H1 (cell line): ENCODE measurements at regions not wholly inside any gene's neighbourhood (a gene's known extent, or its start where the extent isn't known, plus 50 kb on each side); places are given as distances from the start of the nearest gene placed in this dataset.

Experiments
- CTCF ChIA-PET: fragments of 300-600 bp; sonication (Branson Sonifier 250); formaldehyde crosslinking; loops from one replicate; lab custom pipeline; 2021; ENCODE audit not compliant: partially characterized antibody; lab: Charles Lee
- POLR2A ChIA-PET: fragments of 300-600 bp; sonication (Branson Sonifier 250); formaldehyde crosslinking; loops from one replicate; lab custom pipeline; 2021; ENCODE audit warnings: inconsistent platforms; ENCODE audit not compliant: partially characterized antibody; lab: Charles Lee
- DNase-seq, 2 experiments: peaks; one replicate each; pipeline versions ENCODE4 v3.0.0 to v3.0.0-alpha.2; 2010 to 2022; ENCODE audit warnings: low spot score in 2 of 2, low read depth in 1 of 2, mixed read lengths in 1 of 2
- FAIRE-seq: peaks from 2 replicates; lab custom pipeline; 2011; peaks lifted over from hg19 to GRCh38; lab: Jason Lieb, UNC
- H2AFZ ChIP-seq: 2 replicates; pipeline ENCODE4 v1.8.1; 2012; ENCODE audit warnings: low read length, inconsistent platforms
- H2AK5ac ChIP-seq: 2 replicates; pipeline ENCODE4 v1.6.1; 2013; ENCODE audit warnings: low read depth, low read length
- H2BK120ac ChIP-seq: replicated peaks from 2 replicates; pipeline ENCODE3; 2013; ENCODE audit warnings: low read depth, low read length, inconsistent platforms
- H2BK12ac ChIP-seq: 2 replicates; pipeline ENCODE4 v1.6.1; 2013; ENCODE audit warnings: low read depth, low read length
- H2BK15ac ChIP-seq: 2 replicates; pipeline ENCODE4 v1.6.1; 2013; ENCODE audit warnings: low read length
- H2BK20ac ChIP-seq: 2 replicates; pipeline ENCODE4 v1.6.1; 2013; ENCODE audit warnings: low read length
- H2BK5ac ChIP-seq: 2 replicates; pipeline ENCODE4 v1.6.1; 2013; ENCODE audit warnings: low read depth, low read length
- H3K14ac ChIP-seq: 2 replicates; pipeline ENCODE4 v1.6.1; 2013; ENCODE audit warnings: inconsistent platforms; ENCODE audit not compliant: insufficient read length
- H3K18ac ChIP-seq: 2 replicates; pipeline ENCODE4 v1.6.1; 2013; ENCODE audit warnings: low read length; ENCODE audit errors: extremely low read depth
- H3K23ac ChIP-seq: 2 replicates; pipeline ENCODE4 v1.6.1; 2013; ENCODE audit warnings: inconsistent platforms; ENCODE audit not compliant: insufficient read length
- H3K23me2 ChIP-seq: 2 replicates; pipeline ENCODE4 v1.6.1; 2013; ENCODE audit warnings: low read depth, low read length
- H3K27ac ChIP-seq: 2 replicates; pipeline ENCODE4 v1.6.1; 2011; ENCODE audit warnings: low read depth, low read length, inconsistent platforms
- H3K27me3 ChIP-seq, 4 experiments: replicated peaks in 1 of 4; 1 replicate in 1 of 4; 2 replicates in 3 of 4; pipeline versions ENCODE4 v1.6.1 to v1.8.1; 2011 to 2013; ENCODE audit warnings: low read length in 3 of 4, mild to moderate bottlenecking in 3 of 4, inconsistent platforms in 2 of 4, mixed read lengths in 2 of 4, moderate library complexity in 1 of 4; ENCODE audit not compliant: control insufficient read depth in 3 of 4, insufficient read depth in 3 of 4; ENCODE audit errors: extremely low read depth in 1 of 4
- H3K36me3 ChIP-seq, 4 experiments: 2 replicates each; pipeline versions ENCODE4 v1.6.1 to v1.8.1; 2011 to 2013; ENCODE audit warnings: mild to moderate bottlenecking in 4 of 4, low read length in 3 of 4, moderate library complexity in 2 of 4, control low read depth in 1 of 4, inconsistent platforms in 1 of 4; ENCODE audit not compliant: insufficient read depth in 4 of 4, control insufficient read depth in 2 of 4
- H3K4ac ChIP-seq: replicated peaks from 2 replicates; pipeline ENCODE3; 2013; ENCODE audit warnings: low read length, low read depth, mixed read lengths, inconsistent platforms; ENCODE audit not compliant: insufficient read length
- H3K4me1 ChIP-seq, 4 experiments: replicated peaks in 1 of 4; 1 replicate in 1 of 4; 2 replicates in 3 of 4; pipeline versions ENCODE4 v1.6.1 to v1.8.1; 2011 to 2013; ENCODE audit warnings: low read length in 3 of 4, inconsistent platforms in 2 of 4, mixed read lengths in 1 of 4; ENCODE audit not compliant: insufficient read depth in 4 of 4, control insufficient read depth in 3 of 4
- H3K4me2 ChIP-seq, 2 experiments: 2 replicates each; pipeline versions ENCODE4 v1.6.1 to v1.8.1; 2011 to 2013; ENCODE audit warnings: low read depth in 2 of 2, low read length in 2 of 2, control low read depth in 1 of 2, inconsistent platforms in 1 of 2, mild to moderate bottlenecking in 1 of 2; ENCODE audit not compliant: insufficient read depth in 1 of 2
- H3K4me3 ChIP-seq, 4 experiments: fragments of 200-600, 300-600 bp in 1 of 4; sonication (generic), shearing (Covaris generic), sonication (Bioruptor Twin) in 1 of 4; 2 replicates each; pipeline versions ENCODE4 v1.5.1 to v1.8.1; 2011 to 2016; ENCODE audit warnings: low read length in 4 of 4, low read depth in 3 of 4, control low read depth in 2 of 4, inconsistent platforms in 2 of 4, mild to moderate bottlenecking in 2 of 4, mixed read lengths in 1 of 4, moderate library complexity in 1 of 4; ENCODE audit not compliant: insufficient read depth in 2 of 4; ENCODE audit errors: extremely low read depth in 1 of 4
- H3K56ac ChIP-seq: replicated peaks from 2 replicates; pipeline ENCODE3; 2013; ENCODE audit warnings: low read depth, mild to moderate bottlenecking, mixed read lengths, low read length, inconsistent platforms; ENCODE audit not compliant: insufficient read length
- H3K79me1 ChIP-seq: 2 replicates; pipeline ENCODE4 v1.6.1; 2013; ENCODE audit warnings: low read depth, low read length, control low read depth
- H3K79me2 ChIP-seq, 2 experiments: 2 replicates each; pipeline versions ENCODE4 v1.6.1 to v1.8.1; 2012 to 2013; ENCODE audit warnings: low read length in 2 of 2, mild to moderate bottlenecking in 2 of 2, inconsistent platforms in 1 of 2; ENCODE audit not compliant: insufficient read depth in 2 of 2, control insufficient read depth in 1 of 2
- H3K9ac ChIP-seq, 4 experiments: replicated peaks in 1 of 4; 1 replicate in 1 of 4; 2 replicates in 3 of 4; pipeline versions ENCODE4 v1.6.1 to v1.8.1; 2011 to 2013; ENCODE audit warnings: low read depth in 3 of 4, low read length in 3 of 4, control low read depth in 2 of 4, mild to moderate bottlenecking in 2 of 4, moderate library complexity in 2 of 4, inconsistent platforms in 1 of 4; ENCODE audit errors: extremely low read depth in 1 of 4
- H3K9me3 ChIP-seq, 2 experiments: 2 replicates each; pipeline versions ENCODE4 v1.6.1 to v1.8.1; 2012 to 2013; ENCODE audit warnings: mild to moderate bottlenecking in 2 of 2, moderate library complexity in 2 of 2, control low read depth in 1 of 2, inconsistent platforms in 1 of 2, low read depth in 1 of 2, low read length in 1 of 2, mixed read lengths in 1 of 2; ENCODE audit not compliant: insufficient read depth in 2 of 2
- H4K20me1 ChIP-seq, 2 experiments: replicated peaks in 1 of 2; 2 replicates each; pipeline versions ENCODE3 to v1.8.1; 2011 to 2013; ENCODE audit warnings: inconsistent platforms in 2 of 2, low read length in 2 of 2, mild to moderate bottlenecking in 1 of 2; ENCODE audit not compliant: insufficient read depth in 2 of 2, control insufficient read depth in 1 of 2
- H4K5ac ChIP-seq: 2 replicates; pipeline ENCODE4 v1.6.1; 2013; ENCODE audit warnings: low read length, low read depth, mixed read lengths, inconsistent platforms; ENCODE audit not compliant: insufficient read length
- H4K8ac ChIP-seq: 2 replicates; pipeline ENCODE4 v1.8.0; 2013; ENCODE audit warnings: mild to moderate bottlenecking, moderate library complexity, low read length, inconsistent platforms; ENCODE audit not compliant: insufficient read depth; ENCODE audit errors: extremely low read depth
- H4K91ac ChIP-seq: replicated peaks from 2 replicates; pipeline ENCODE3; 2013; ENCODE audit warnings: low read length, mixed read lengths, inconsistent platforms; ENCODE audit not compliant: insufficient read length
- ASH2L ChIP-seq: fragments of 200-600, 300-600 bp; sonication (generic); IDR thresholded peaks from one replicate; pipeline ENCODE4 v1.7.1; 2017; ENCODE audit warnings: low read length
- EZH2 ChIP-seq: fragments of 200-600 bp; sonication (generic); IDR thresholded peaks from 2 replicates; pipeline ENCODE4 v1.7.1; 2012; ENCODE audit warnings: low read depth, mild to moderate bottlenecking, moderate library complexity, low read length, inconsistent platforms; ENCODE audit not compliant: severe bottlenecking
- GTF2F1 ChIP-seq: IDR thresholded peaks from 2 replicates; pipeline ENCODE4 v1.6.1; 2012; ENCODE audit warnings: low read depth, low read length, improper control_type of control experiment, borderline replicate concordance
- HDAC2 ChIP-seq, 2 experiments: fragments of 300-600 bp in 1 of 2; sonication (generic) in 1 of 2; IDR thresholded peaks; 2 replicates each; pipeline ENCODE4 v1.6.1; 2011 to 2012; ENCODE audit warnings: low read depth in 2 of 2, low read length in 2 of 2, mild to moderate bottlenecking in 2 of 2, moderate library complexity in 2 of 2, borderline replicate concordance in 1 of 2, inconsistent platforms in 1 of 2
- JUN ChIP-seq: IDR thresholded peaks from 2 replicates; pipeline ENCODE4 v1.6.1; 2011; ENCODE audit warnings: low read depth, mild to moderate bottlenecking, improper control_type of control experiment, low read length
- KDM4A ChIP-seq: IDR thresholded peaks from one replicate; pipeline ENCODE4 v1.7.1; 2012; ENCODE audit warnings: low read depth, mild to moderate bottlenecking, moderate library complexity, low read length, inconsistent platforms; ENCODE audit not compliant: severe bottlenecking
- POLR2AphosphoS5 ChIP-seq: IDR thresholded peaks from 2 replicates; pipeline ENCODE4 v1.6.1; 2011; ENCODE audit warnings: low read depth, low read length
- POU5F1 ChIP-seq: IDR thresholded peaks from 2 replicates; pipeline ENCODE4 v1.6.1; 2011; ENCODE audit warnings: low read depth, mild to moderate bottlenecking, low read length, moderate library complexity
- RAD21 ChIP-seq, 2 experiments: IDR thresholded peaks in 1 of 2; conservative IDR thresholded peaks in 1 of 2; 2 replicates each; pipeline ENCODE4 v1.6.1; 2011; ENCODE audit warnings: low read depth in 2 of 2, low read length in 2 of 2, improper control_type of control experiment in 1 of 2, inconsistent platforms in 1 of 2, mild to moderate bottlenecking in 1 of 2, moderate library complexity in 1 of 2
- SIN3A ChIP-seq, 2 experiments: IDR thresholded peaks in 1 of 2; conservative IDR thresholded peaks in 1 of 2; 2 replicates each; pipeline ENCODE4 v1.6.1; 2011 to 2012; ENCODE audit warnings: low read length in 2 of 2, improper control_type of control experiment in 1 of 2, low read depth in 1 of 2, mild to moderate bottlenecking in 1 of 2
- WGBS, 2 experiments: shearing (Covaris generic) in 1 of 2; methylation state at CpG; one replicate each; pipeline versions ENCODE4 v1.1.6 to v1.1.7; 2013 to 2015; ENCODE audit warnings: low lambda C conversion rate in 2 of 2, mixed read lengths in 2 of 2, inconsistent platforms in 1 of 2, low coverage in 1 of 2, missing lambda C conversion rate in 1 of 2; ENCODE audit not compliant: insufficient replicate concordance in 2 of 2, insufficient coverage in 1 of 2, insufficient read length in 1 of 2; ENCODE audit errors: extremely low coverage in 1 of 2, missing lambda C conversion rate in 1 of 2; 5-methylcytosine and 5-hydroxymethylcytosine counted together
- TF ChIP-seq, protein P1 (sequence below): IDR thresholded peaks from 2 replicates; pipeline ENCODE4 v1.6.1; 2012; ENCODE audit warnings: inconsistent platforms
- TF ChIP-seq, protein P2 (sequence below): IDR thresholded peaks from 2 replicates; pipeline ENCODE4 v1.6.1; 2011; ENCODE audit warnings: low read depth, mild to moderate bottlenecking, low read length; ENCODE audit not compliant: insufficient read depth

DNA sequence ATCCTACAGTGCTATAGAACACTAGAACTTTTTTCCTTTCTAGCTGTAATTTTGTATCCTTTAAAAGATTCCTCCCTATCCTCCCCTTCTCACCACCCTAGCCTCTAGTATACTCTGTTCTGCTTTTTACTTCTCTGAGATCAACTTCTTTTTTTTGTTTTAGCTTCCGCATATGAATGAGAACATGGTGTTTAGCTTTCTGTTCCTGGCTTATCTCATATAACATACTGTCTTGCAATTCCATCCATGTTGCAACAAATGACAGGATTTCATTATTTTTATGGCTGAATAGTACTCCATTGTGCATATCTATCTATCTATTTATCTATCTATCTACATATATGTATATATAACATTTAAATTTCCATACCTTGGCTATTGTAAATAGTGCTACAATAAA is 126.0 kb upstream of the MAN2A1 start:
- H3K4me1 ChIP-seq: no peaks in the 10 kb centered on the region
- TF ChIP-seq ASH2L (no peak), SIN3A (conservative IDR thresholded peaks at IDR 0.05 in 1 of 2, IDR thresholded peaks at IDR 0.05 in 1 of 2; ENCODE audit: low read depth in 1 of 2, low read length in 2 of 2) (no peak), HDAC2 (IDR thresholded peaks at IDR 0.05; ENCODE audit: borderline replicate concordance in 1 of 2, low read depth in 2 of 2, low read length in 2 of 2) (no peak), KDM4A (no peak), POLR2AphosphoS5 (no peak), GTF2F1 (no peak), EZH2 (no peak), JUN (no peak), RAD21 (IDR thresholded peaks at IDR 0.05 in 1 of 2, conservative IDR thresholded peaks at IDR 0.05 in 1 of 2; ENCODE audit: low read depth in 2 of 2, low read length in 2 of 2) (no peak), POU5F1 (no peak)
- TF ChIP-seq, protein P1, sequence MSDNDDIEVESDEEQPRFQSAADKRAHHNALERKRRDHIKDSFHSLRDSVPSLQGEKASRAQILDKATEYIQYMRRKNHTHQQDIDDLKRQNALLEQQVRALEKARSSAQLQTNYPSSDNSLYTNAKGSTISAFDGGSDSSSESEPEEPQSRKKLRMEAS: no peak
- TF ChIP-seq, protein P2, sequence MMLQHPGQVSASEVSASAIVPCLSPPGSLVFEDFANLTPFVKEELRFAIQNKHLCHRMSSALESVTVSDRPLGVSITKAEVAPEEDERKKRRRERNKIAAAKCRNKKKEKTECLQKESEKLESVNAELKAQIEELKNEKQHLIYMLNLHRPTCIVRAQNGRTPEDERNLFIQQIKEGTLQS: no peak

More for the DNA sequence above, 126.0 kb upstream of the MAN2A1 start:
- H2BK20ac ChIP-seq: no peak overlapping the region
- no peaks in the 10 kb centered on the region; the same call in 1 of the 2 replicates for H3K23me2 ChIP-seq
- no peak overlapping the region for H3K4me3 ChIP-seq
- no peak overlapping the region for H2AK5ac ChIP-seq
- H2BK12ac ChIP-seq: no peak overlapping the region
- H2AFZ ChIP-seq: no peak overlapping the region
- H3K14ac ChIP-seq: no peak overlapping the region
- H2BK15ac ChIP-seq: no peak overlapping the region
- FAIRE-seq (no peak), DNase-seq (no peak)
- H4K8ac ChIP-seq: no peak overlapping the region
- no peak overlapping the region for H3K23ac ChIP-seq
- CTCF ChIA-PET: no interaction called here
- no peaks in the 10 kb centered on the region for H3K9me3 ChIP-seq
- H3K4ac ChIP-seq: no peak overlapping the region
- H3K36me3 ChIP-seq: no peaks in the 10 kb centered on the region
- no peak overlapping the region for H2BK5ac ChIP-seq
- no peak overlapping the region for H4K5ac ChIP-seq
- H3K9ac ChIP-seq: no peak overlapping the region
- no peaks in the 10 kb centered on the region for H4K20me1 ChIP-seq
- no peak overlapping the region for H2BK120ac ChIP-seq
- no peaks in the 10 kb centered on the region for H3K27me3 ChIP-seq
- H3K56ac ChIP-seq: no peak overlapping the region
- H3K79me1 ChIP-seq: no peaks in the 10 kb centered on the region
- WGBS, 2 experiments: 95% methylated on average over 1 of the region's 1 CpG; no CpG with 5 or more reads in 1 of the 2 experiments
- no peak overlapping the region for H4K91ac ChIP-seq
- POLR2A ChIA-PET: no interaction called here
- H3K4me2 ChIP-seq: no peak overlapping the region
- no peak overlapping the region for H3K27ac ChIP-seq
- H3K18ac ChIP-seq: no peak overlapping the region
- no peaks in the 10 kb centered on the region for H3K79me2 ChIP-seq
